GM12878 (cell line): ENCODE measurements at regions not wholly inside any gene's neighbourhood (a gene's known extent, or its start where the extent isn't known, plus 50 kb on each side); places are given as distances from the start of the nearest gene placed in this dataset.

Experiments used
- ATAC-seq: fragments of 200-7000 bp; cut with Tn5 transposase; 3 replicates; pipeline ENCODE4 v1.9.1; 2020; ENCODE audit warnings: mild to moderate bottlenecking, moderate library complexity
- BruUV-seq: library from RNA; stranded (reverse); fragments of 400-500 nt; replicated peaks from 2 replicates; lab custom pipeline; 2021; lab: Mats Ljungman, UMichigan
- CTCF ChIA-PET: fragments of 300-600 bp; sonication (Branson Sonifier 250); formaldehyde crosslinking; extraction: SDS; loops from one replicate; lab custom pipeline; 2021; ENCODE audit warnings: inconsistent platforms; lab: Yijun Ruan, JAX
- POLR2A ChIA-PET: fragments of 350-600 bp; formaldehyde crosslinking; extraction: SDS; loops from one replicate; lab custom pipeline; 2021; ENCODE audit warnings: inconsistent platforms; lab: Charles Lee
- RAD21 ChIA-PET: fragments of 300-600 bp; sonication (Branson Sonifier 250); formaldehyde crosslinking; loops from one replicate; lab custom pipeline; 2023; ENCODE audit warnings: antibody characterized with exemption; ENCODE audit not compliant: unreplicated experiment; lab: Charles Lee
- SMC1A ChIA-PET: fragments of 300-600 bp; sonication (Branson Sonifier 250); formaldehyde crosslinking; loops from one replicate; lab custom pipeline; 2023; ENCODE audit not compliant: unreplicated experiment, uncharacterized antibody; lab: Charles Lee
- DNase-seq: peaks from one replicate; pipeline ENCODE4 v3.0.0-alpha.2; 2011; ENCODE audit warnings: low read depth, low spot score
- FAIRE-seq: peaks from 3 replicates; lab custom pipeline; 2011; peaks lifted over from hg19 to GRCh38; lab: Jason Lieb, UNC
- H2AFZ ChIP-seq: 2 replicates; pipeline ENCODE4 v1.6.0; 2011; ENCODE audit warnings: low read depth, low read length, control low read depth; ENCODE audit not compliant: control insufficient read depth
- H3K27ac ChIP-seq: 2 replicates; pipeline ENCODE4 v1.5.1; 2011; ENCODE audit warnings: control low read depth; ENCODE audit not compliant: control insufficient read depth, insufficient read depth
- H3K27me3 ChIP-seq, 2 experiments: replicated peaks in 1 of 2; 2 replicates each; pipeline versions ENCODE4 v1.6.0 to v1.6.1; 2011; ENCODE audit warnings: low read length in 1 of 2; ENCODE audit not compliant: control insufficient read depth in 2 of 2, insufficient read depth in 2 of 2
- H3K36me3 ChIP-seq, 2 experiments: 2 replicates each; pipeline ENCODE4 v1.5.1; 2011; ENCODE audit warnings: low read length in 1 of 2; ENCODE audit not compliant: control insufficient read depth in 2 of 2, insufficient read depth in 2 of 2
- H3K4me1 ChIP-seq: 2 replicates; pipeline ENCODE4 v1.6.1; 2011; ENCODE audit warnings: mild to moderate bottlenecking, low read length, moderate library complexity, mixed read lengths; ENCODE audit not compliant: control insufficient read depth, insufficient read depth
- H3K4me2 ChIP-seq: 2 replicates; pipeline ENCODE4 v1.6.0; 2011; ENCODE audit warnings: control low read depth; ENCODE audit not compliant: control insufficient read depth, insufficient read depth
- H3K4me3 ChIP-seq: fragments of 200-600 bp; sonication (generic); 2 replicates; pipeline ENCODE4 v1.5.1; 2016
- H3K79me2 ChIP-seq: 2 replicates; pipeline ENCODE4 v1.6.0; 2011; ENCODE audit warnings: low read length; ENCODE audit not compliant: control insufficient read depth, insufficient read depth
- H3K9ac ChIP-seq: 2 replicates; pipeline ENCODE4 v1.8.0; 2011; ENCODE audit warnings: low read length, control low read depth, mixed read lengths; ENCODE audit not compliant: control insufficient read depth, insufficient read depth
- H3K9me3 ChIP-seq: replicated peaks from 3 replicates; pipeline ENCODE4 v1.5.1; 2011; ENCODE audit warnings: mild to moderate bottlenecking, low read length; ENCODE audit not compliant: control insufficient read depth, insufficient read depth
- H4K20me1 ChIP-seq: 2 replicates; pipeline ENCODE4 v1.6.0; 2011; ENCODE audit not compliant: control insufficient read depth, insufficient read depth
- ATF7 ChIP-seq: fragments of 450-650 bp; IDR thresholded peaks from 2 replicates; pipeline ENCODE4 v1.6.1; 2016; ENCODE audit warnings: low read depth, mild to moderate bottlenecking
- BCL3 ChIP-seq: IDR thresholded peaks from 2 replicates; pipeline ENCODE4 v1.6.1; 2011; ENCODE audit warnings: borderline replicate concordance, low read depth, mild to moderate bottlenecking, moderate library complexity, low read length; ENCODE audit not compliant: insufficient read depth, poor library complexity, severe bottlenecking
- CREB1 ChIP-seq: IDR thresholded peaks from 2 replicates; pipeline ENCODE4 v1.6.1; 2012; ENCODE audit warnings: low read depth, mild to moderate bottlenecking, inconsistent platforms
- REST ChIP-seq: IDR thresholded peaks from 2 replicates; pipeline ENCODE4 v1.6.1; 2012; ENCODE audit warnings: mild to moderate bottlenecking, low read depth, low read length
- SREBF2 ChIP-seq: IDR thresholded peaks from 2 replicates; pipeline ENCODE4 v1.6.1; 2012; ENCODE audit warnings: mild to moderate bottlenecking, low read length
- TAF1 ChIP-seq: IDR thresholded peaks from 2 replicates; pipeline ENCODE4 v1.6.1; 2011; ENCODE audit warnings: mild to moderate bottlenecking, low read depth, low read length, borderline replicate concordance
- ZBTB33 ChIP-seq: fragments of 450-650 bp; IDR thresholded peaks from 2 replicates; pipeline ENCODE4 v1.6.1; 2017; ENCODE audit warnings: mild to moderate bottlenecking
- ZNF274 ChIP-seq: IDR thresholded peaks from one replicate; pipeline ENCODE4 v1.8.0; 2011; ENCODE audit not compliant: insufficient read length, insufficient read depth
- ZNF687 ChIP-seq: fragments of 450-650 bp; IDR thresholded peaks from 2 replicates; pipeline ENCODE4 v1.6.1; 2017; ENCODE audit warnings: mild to moderate bottlenecking, moderate library complexity
- WGBS: methylation state at CpG from one replicate; pipeline ENCODE4 v1.1.6; 2016; ENCODE audit warnings: low lambda C conversion rate; ENCODE audit not compliant: insufficient replicate concordance, insufficient coverage; ENCODE audit errors: missing lambda C conversion rate; 5-methylcytosine and 5-hydroxymethylcytosine counted together
- in situ Hi-C: fragments of 300-500 bp; cut with MboI; formaldehyde crosslinking; loops from 9 replicates; pipeline ENCODE4 v1.14.3; 2018; ENCODE audit warnings: mixed read lengths
- intact Hi-C: fragments of 100-400 bp; cut with micrococcal nuclease; formaldehyde crosslinking; loops from one replicate; pipeline ENCODE4 v1.14.2; 2022; ENCODE audit not compliant: unreplicated experiment

GRCh38 chr12:112586148-112586783 lies 167.5 kb downstream of the PTPN11 start:
- no peak for ATAC-seq
- H3K4me1 ChIP-seq: no peaks in the 10 kb centered on the region
- no peak overlapping the region for H3K4me2 ChIP-seq
- H4K20me1 ChIP-seq: no peaks in the 10 kb centered on the region
- H3K79me2 ChIP-seq: no peaks in the 10 kb centered on the region
- H3K27ac ChIP-seq: no peak overlapping the region
- DNase-seq: no peak
- no peak overlapping the region for H3K4me3 ChIP-seq
- H3K36me3 ChIP-seq: no peaks in the 10 kb centered on the region
- H3K9me3 ChIP-seq: no peaks in the 10 kb centered on the region
- intact Hi-C loops (no loop called here), in situ Hi-C loops (no loop called here)
- SMC1A ChIA-PET: no interaction called here
- RAD21 ChIA-PET: no interaction called here
- POLR2A ChIA-PET: interaction anchor here (0.6 kb wide), 1 partner anchor 1049 kb away, joined by 4 read pairs; no protein-coding TSS in a partner anchor
- CTCF ChIA-PET: no interaction called here
- no TSS peak for BruUV-seq
- H3K9ac ChIP-seq: no peak overlapping the region
- no peaks in the 10 kb centered on the region for H3K27me3 ChIP-seq
- no peak overlapping the region for H2AFZ ChIP-seq
- WGBS: 21% methylated on average over 5 of the region's 5 CpGs
- FAIRE-seq: no peak
- TF ChIP-seq SREBF2: no peak
- TF ChIP-seq CREB1: no peak
- no peak for TF ChIP-seq ZNF687
- TF ChIP-seq TAF1: no peak
- no peak for TF ChIP-seq REST
- no peak for TF ChIP-seq ZBTB33
- TF ChIP-seq ATF7: no peak
- TF ChIP-seq ZNF274: no peak
- no peak for TF ChIP-seq BCL3
